GM12864 (cell line): ENCODE measurements at regions not wholly inside any gene's neighbourhood (a gene's known extent, or its start where the extent isn't known, plus 50 kb on each side); places are given as distances from the start of the nearest gene placed in this dataset.

ENCODE experiments used
- DNase-seq: peaks from one replicate; pipeline ENCODE4 v3.0.0-alpha.2; 2011; ENCODE audit warnings: low read depth
- H3K4me3 ChIP-seq: 2 replicates; pipeline ENCODE4 v1.5.1; 2011; ENCODE audit warnings: mild to moderate bottlenecking, low read depth, low read length, control low read depth
- CTCF ChIP-seq: IDR thresholded peaks from 2 replicates; pipeline ENCODE4 v1.5.1; 2011; ENCODE audit warnings: low read depth, mild to moderate bottlenecking, moderate library complexity, low read length, control low read depth, inconsistent platforms; ENCODE audit errors: missing control alignments

- no peak for DNase-seq
- no peak for TF ChIP-seq CTCF
- no peak overlapping the region for H3K4me3 ChIP-seq
Observed at GRCh38 chr10:76667408-76668370, 969.9 kb downstream of the KCNMA1 start.

DNA sequence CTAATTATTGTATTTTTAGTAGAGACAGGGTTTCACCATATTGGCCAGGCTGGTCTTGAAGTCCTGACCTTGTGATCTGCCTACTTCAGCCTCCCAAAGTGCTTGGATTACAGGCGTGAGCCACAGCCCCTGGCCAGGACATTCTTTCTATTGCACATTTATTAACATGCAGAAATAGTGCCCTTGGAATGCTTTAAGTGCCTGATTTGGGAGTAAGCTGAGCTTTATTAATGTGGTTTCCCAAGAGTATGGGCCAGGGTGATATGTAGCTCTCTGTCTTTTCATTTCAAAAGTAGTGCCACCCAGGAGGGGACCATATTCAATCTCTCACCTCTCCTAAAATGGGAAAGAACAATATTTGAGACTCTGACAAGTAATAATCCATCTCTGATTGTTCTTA, 970.7 kb downstream of the KCNMA1 start:
- no peak for TF ChIP-seq CTCF
- no peak overlapping the region for H3K4me3 ChIP-seq
- no peak for DNase-seq

DNA sequence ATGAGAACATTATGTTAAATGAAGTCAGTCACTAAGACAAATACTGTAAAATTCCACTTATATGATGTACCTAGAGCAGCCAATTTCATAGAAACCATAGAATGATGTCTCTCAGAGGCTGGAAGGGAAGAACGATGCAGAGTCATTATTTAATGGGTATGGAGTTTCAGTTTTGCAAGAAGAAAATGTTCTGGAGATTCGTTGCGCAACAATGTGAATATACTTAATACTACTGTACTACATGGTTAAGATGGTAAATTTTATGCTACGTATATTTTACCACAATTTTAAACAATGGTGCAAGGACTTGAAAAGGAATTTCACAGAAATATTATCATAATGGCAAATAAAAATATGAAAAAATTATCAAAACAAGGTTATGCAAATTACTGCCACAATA, 972.6 kb downstream of the KCNMA1 start:
- TF ChIP-seq CTCF = no peak
- no peak overlapping the region for H3K4me3 ChIP-seq
- no peak for DNase-seq

DNA sequence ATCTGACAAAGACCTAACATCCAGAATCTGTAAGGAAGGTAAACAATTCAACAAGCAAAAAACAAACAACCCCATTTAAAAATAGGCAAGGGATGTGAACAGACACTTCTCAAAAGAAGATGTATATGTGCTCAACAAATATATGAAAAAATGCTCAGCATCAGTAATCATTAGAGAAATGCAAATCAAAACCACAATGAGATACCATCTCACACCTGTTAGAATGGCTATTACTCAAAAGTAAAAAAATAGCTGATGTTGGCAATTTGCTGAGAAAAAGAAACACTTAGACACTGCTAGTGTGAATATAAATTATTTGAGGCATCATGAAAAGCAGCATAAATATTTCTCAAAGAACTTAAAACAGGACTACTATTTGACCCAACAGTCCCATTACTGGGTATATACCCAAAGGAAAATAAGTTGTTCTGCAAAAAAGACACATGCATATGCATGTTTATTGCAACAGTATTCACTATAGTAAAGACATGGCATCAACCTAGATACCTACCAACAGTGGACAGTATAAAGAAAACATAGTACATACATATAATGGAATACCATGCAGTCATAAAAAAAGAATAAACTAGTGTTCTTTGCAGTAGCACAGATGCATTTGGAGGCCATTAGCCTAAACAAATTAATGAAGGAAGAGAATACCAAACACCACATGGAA, 980.1 kb downstream of the KCNMA1 start:
- no peak overlapping the region for H3K4me3 ChIP-seq
- no peak for TF ChIP-seq CTCF
- no peak for DNase-seq

DNA sequence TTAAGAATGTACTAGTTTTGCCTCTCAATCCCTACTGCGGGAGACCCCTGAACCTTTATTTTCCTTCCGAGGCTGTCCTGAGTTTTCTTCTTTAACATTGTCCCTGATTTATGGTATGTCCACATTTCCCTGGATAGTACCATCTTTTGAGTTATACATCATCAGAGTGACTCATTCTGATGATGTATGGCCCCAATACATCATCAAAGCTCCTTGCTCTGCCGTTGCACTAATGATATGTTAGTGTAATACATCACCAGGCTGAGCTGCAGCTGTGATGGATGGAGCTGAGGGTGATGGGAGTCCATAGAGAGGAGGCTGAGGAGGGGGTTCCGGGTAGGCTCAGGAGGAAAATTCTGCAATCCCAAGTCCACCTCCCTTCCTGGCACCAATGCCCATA, 986.5 kb downstream of the KCNMA1 start:
- H3K4me3 ChIP-seq = no peak overlapping the region
- no peak for DNase-seq
- no peak for TF ChIP-seq CTCF

- no peak overlapping the region for H3K4me3 ChIP-seq
- DNase-seq = no peak
- no peak for TF ChIP-seq CTCF
Observed at GRCh38 chr10:76649723-76650127, 987.9 kb downstream of the KCNMA1 start.

- TF ChIP-seq CTCF = no peak
- no peak overlapping the region for H3K4me3 ChIP-seq
Observed at GRCh38 chr10:76649254-76649653, 988.4 kb downstream of the KCNMA1 start.

More at GRCh38 chr10:76649254-76649653, 988.4 kb downstream of the KCNMA1 start:
- DNase-seq = no peak
